NCI-H2227 (cell line): ENCODE measurements at regions not wholly inside any gene's neighbourhood (a gene's known extent, or its start where the extent isn't known, plus 50 kb on each side); places are given as distances from the start of the nearest gene placed in this dataset.
"Not testable (repeated sequence)": the region's sequence is repeated elsewhere in the genome, so short reads cannot be mapped to it uniquely, and the experiment has no call there.

Source experiments
- DNase-seq: peaks from one replicate; lab custom pipeline; 2025; ENCODE audit not compliant: unreplicated experiment; lab: John Stamatoyannopoulos, UW

DNA sequence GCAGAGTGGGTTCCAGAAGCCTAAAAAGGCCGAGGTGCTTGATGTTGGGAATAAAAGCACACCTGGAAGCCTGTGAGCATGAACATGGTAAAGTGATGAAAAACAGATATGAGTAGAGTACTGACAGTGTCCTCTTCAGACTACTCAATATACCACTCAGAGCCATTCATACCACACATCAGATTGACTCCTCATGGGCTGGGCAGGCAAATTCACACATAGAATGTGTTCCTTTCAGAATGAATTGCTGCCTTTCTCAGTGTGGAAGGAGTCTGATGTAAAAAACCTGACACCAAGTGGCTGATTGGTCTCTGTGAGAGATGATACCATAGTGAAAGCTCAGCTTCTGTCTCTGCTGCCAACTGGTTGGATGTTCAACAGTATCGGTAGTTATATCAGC, 442.7 kb downstream of the RAPGEF2 start:
- DNase-seq = no peak

DNA sequence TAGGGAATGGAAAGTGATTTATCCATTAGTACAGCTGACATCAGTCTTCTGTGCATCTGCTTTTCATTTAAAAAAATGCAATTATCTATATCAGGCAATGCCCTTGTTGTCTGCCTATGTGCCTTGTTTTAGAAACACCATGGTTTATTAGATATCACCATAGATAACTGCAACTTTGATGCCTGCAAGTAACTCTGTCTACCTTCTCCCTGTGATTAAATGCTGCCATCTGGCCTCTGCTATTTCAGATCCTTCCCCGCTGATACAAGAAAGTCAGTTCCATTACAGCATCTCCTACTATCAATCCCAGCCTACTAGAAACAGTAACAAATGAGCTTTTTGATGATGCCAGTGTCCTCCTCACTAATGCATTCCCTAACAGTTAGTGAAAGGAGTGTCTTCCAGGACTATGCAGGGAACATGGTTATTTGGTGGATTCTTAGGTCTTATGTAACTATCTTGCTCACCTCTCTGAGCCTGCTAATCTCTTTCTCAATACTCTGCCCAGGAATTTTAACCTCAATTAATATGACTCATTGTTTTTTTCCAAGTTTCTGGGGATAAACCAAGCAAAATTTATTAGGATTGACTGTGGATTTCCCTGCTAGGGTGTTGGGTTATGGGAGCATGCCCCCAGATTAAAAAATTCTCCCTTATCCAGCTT, 444.9 kb downstream of the RAPGEF2 start:
- no peak for DNase-seq

DNA sequence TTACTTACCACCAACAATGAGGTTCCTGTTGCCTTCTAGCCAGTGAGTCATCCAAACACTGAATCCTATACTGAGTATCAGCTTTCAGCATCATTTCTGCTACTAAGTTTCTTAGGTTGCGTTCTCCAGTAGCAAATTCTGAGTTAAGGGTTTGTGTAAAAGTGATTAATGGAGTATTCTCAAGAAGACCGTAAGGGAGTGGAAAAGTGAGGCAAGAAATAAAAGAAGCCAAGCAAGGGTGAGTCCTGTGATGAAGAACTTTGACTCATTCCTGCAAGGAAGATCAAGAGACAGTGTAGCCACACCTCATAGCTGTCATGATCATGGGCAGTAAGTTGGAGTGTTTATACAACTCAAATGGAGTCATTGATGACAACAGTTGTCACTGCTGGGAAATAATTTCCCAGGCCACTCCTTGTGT, 446.2 kb downstream of the RAPGEF2 start:
- DNase-seq = no peak

DNA sequence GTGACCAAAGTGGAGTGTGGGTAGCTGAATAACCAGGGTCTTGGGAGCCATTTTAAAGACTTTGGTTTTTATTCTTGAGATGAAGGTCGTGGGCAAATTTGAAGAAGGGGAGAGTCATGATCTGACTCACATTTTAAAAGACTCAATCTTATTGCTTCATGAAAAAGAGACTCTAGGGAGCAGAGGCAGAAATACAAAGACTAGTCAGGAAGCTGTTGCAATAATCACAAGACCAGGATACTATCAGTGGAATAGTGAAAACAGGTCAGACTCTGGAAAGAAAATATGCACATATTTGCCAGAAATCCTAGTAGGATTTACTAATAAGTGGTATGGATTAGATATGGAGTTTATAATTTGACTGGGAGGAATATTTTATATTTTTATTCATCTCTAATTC, 448.4 kb downstream of the RAPGEF2 start:
- DNase-seq = no peak

DNA sequence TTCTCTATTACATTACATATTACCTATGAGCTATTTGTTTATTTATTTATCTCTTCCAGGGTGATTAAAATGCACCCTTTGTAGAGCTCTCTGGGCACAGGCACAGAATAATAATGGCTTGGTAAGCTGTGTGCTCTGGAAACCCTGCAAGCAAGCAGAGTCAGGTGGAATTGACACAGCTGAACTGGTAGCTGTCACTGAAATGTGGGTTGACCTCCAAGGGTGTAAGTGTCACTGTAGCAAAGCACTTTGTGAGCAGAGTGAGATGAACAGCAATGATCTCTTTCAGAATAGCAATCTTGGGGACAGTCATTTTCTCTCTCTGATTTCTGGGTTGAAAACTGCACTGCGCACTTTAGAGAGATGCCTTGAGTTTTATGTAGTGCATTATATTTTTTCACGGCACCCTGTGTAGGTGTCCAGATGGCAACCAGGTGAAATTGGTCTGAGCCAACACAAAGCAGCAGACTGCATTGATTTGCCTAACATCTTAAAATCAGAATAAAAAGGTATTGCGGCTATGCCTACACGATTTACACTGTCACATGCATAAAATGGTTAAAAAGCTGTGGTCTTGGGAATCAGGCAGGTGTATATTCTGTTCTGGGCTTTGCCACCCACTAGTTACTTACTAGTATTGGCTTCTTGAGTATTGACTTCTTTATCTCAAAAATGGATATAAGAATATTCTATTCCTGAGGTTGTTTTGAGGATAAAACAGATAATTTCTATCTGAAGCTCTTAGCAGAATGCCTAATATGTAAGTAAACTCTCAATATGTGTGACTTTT, 450.3 kb downstream of the RAPGEF2 start:
- no peak for DNase-seq

DNA sequence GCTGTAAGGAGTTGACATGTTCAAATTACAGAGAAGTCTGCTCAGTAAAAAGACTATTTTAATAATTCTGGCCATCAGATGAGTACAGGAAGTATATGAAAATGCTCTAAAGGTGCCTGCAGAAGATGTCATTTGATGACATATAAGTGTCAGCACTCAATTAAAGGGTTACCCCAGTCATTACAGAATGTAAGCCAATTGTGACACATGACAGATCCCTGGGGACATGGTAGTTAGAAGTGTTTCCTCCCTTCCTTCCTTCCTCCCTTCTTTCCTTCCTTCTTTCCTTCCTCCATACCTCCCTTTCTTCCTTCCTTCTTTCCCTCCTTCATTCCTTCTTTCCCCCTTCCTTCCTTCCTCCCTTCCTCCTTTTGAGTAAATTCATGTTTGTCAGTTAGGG, 453.0 kb downstream of the RAPGEF2 start:
- DNase-seq = no peak

DNA sequence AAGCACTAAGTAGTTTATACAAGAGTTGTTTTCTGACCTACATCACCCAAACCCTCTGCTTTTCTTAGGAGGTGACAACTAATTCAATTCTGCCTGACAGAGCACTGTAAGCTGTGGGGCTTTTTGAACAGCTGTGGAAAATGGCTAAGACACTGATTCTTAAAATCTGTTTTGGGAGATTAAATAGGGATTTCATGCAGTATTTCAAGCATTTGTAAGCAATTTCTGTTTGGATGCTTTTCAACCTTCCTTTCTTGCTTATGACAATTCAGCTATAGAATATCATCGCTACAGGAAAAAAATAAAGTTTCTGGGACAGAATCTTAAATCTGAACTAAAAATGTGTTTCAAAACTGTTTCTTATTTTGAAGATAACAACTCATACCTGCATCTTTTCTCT, 459.5 kb downstream of the RAPGEF2 start:
- DNase-seq = no peak

DNA sequence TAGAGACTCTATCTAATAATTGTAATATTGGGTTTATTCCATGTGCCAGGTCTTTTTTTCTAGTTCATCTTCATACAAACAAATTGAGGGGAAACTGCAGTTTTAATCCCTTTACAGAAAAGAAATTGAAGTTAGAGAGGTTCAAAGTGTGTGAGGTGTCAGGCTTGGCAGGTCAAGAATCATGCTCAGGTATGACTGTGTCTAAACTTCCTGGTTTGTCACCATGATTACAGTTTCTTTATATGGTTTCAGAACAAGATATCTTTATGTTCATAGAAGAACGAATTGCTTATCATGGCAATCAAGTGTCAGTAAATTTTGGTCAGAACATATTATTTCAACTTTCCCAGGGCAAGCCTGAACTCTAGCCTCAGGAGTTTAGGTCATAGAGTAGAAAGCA, 460.4 kb downstream of the RAPGEF2 start:
- DNase-seq = no peak

DNA sequence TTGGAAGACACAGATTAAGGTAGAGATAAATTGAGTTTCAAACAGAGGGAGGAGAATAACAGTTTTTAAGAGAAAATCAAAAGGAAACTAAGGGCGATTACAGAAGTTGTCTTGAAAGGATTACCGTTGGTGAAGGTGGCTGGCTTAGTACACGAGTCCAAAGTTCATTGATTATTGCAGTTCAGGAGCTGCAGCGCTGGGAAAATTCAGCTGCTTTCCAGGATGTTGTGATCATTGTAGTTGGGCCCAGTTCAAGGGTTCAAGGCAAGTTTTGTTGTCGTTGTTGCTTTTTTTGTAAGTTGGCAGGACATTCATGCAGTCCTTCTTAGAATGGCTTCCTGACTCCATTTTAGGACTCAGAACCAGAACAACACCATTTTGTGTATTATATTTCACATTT, 461.7 kb downstream of the RAPGEF2 start:
- DNase-seq = no peak

DNA sequence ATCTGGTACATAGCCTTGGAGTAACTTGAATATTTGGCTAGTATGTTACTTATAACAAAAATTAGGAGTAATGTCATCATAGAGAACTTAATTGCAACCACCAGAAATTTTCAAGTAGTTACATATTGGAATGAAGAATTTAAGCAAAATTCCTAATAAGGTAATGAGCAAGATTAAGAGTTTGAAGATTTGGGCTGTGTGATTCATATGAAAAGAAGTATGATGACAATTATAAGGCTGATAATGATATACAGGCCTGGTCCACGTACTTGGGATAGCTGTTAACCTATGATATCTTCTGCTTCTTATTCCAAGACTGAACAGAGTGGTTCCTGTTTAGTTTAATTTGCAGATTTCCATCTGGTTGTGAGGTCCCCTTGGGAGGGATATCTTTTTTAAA, 463.9 kb downstream of the RAPGEF2 start:
- DNase-seq = no peak

DNA sequence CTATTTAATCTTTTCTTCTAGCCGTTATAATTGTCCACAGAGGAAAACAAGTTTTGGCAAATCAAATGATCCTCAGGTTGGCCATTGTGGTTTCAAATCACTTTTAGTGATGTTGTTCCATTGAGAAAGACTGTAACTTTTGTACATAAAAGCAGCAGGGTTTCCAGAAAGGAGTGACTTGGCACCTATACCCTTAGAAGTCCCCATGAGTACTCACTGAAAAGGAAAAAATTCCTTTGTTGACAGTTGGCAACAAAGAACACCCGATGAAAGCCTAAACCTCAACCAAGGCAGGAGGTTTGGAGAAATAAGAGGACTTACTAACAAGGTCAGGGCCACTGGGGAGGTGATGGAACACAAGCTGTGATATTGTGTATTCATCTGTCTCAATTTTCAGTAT, 474.4 kb downstream of the RAPGEF2 start:
- DNase-seq = no peak

DNA sequence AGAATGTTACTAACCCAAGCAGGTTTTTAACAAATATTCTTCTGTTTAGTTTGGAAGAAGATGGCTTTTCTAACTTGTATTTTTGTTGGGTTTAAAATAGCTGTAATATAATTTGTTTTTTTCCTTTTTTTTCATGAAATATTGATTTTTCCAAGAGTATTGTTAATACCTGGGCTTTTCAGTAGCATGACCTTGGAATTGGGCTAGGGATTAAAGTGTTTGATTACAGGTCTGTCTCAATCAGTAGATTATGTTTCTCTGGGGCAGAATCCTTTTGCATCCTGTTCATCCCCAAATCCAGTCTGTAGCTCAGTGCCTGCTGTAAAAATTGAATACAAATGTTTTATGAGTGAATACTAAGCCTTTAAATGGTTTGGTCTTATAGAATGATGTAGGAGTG, 479.8 kb downstream of the RAPGEF2 start:
- DNase-seq = no peak

DNA sequence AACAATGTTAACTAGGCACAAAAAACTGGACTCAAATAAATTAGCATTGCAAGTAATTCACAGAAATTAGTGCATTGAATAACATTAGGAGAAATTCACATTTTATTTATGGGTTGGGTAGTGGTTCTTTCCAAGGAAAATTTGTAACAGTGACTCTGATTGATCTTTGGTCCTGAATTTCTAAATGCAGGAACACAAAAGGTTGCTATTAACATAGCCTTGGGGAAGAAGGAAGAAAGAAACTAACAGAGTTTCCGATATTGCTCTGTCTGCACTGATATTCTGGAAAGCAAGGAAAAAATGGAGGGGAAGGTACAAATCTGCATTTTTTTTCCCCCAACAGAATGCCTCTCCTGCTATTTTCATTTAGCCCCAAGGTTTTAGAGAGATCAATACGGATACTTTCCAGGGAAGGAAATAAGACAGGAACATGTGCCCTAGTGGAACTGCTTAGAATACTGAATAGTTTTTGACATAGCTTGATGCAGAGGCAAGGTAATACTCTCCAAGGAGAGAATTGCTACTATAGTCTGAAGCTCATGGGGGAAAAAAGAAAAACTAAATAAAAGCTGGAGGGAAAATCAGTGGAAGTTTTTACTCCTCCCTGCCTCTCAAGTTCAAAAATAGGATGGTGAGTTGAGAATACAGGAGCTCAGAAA, 490.1 kb downstream of the RAPGEF2 start:
- DNase-seq = no peak

DNA sequence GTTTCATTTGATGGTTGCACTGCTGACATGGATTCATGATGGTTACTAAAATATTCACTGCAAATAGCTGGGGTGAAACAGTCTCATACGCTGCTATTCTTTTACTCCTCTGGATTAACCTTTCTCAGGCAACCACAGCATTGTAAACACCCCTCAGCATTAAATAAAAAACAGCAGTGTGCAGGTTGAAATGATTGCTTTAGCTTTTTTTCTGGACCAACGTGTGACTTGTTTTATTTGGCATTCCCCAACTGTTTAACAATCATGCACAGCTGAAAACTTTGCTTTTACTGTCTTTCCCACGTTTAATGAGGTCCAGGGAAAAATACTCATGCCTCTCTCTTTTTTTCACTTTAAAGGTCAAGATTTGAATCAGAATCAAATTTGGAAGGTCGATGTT, 490.8 kb downstream of the RAPGEF2 start:
- no peak for DNase-seq

DNA sequence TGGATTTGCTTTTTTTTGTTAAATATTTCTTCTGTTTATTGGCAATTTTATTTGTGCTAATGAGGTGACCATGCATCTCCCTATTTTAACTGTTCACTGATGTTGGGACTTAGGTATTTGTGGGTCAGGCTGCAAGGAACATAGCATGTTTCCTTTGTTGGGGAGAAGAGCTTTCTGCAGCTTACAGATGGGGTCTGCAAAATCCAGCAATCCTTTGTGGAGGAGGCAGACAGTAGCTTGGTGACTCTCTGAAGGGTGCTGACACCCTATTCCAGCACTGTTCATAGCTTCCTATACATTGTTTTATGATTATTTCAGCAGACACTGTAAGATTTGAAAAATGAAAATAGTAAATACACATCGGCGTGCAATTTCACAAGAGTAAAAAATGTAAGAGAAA, 491.7 kb downstream of the RAPGEF2 start:
- DNase-seq = no peak

DNA sequence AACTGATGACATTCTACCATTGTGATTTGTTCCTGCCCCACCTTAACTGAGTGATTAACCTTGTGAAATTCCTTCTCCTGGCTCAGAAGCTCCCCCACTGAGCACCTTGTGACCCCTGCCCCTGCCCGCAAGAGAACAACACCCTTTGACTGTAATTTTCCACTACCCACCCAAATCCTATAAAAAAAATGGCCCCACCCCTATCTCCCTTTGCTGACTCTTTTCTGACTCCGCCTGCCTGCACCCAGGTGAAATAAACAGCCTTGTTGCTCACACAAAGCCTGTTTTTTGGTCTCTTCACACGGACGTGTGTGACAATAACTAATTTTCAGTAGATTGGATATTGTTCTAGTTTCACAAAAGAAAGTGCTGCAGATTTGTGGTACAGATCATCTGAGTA, 492.2 kb downstream of the RAPGEF2 start:
- DNase-seq = not testable (repeated sequence)

DNA sequence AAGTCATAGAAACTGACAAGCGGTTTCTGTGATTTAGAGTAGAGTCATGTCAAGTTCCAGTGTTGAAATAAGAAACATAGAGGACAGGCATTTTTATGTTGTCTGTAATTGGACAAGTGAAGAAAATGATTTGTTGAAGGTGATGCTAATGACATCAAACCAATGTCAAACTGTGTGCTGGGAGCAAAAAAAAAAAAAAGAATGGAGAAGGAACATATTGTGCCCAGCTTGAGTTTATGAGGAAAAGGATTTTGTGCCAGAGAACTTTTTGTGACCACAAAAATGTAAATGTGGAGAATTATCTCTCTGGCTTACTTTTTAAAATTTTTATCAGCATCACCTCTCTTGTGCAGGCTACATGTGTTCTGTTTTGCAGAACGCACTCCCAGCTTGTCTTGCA, 495.7 kb downstream of the RAPGEF2 start:
- DNase-seq = no peak

DNA sequence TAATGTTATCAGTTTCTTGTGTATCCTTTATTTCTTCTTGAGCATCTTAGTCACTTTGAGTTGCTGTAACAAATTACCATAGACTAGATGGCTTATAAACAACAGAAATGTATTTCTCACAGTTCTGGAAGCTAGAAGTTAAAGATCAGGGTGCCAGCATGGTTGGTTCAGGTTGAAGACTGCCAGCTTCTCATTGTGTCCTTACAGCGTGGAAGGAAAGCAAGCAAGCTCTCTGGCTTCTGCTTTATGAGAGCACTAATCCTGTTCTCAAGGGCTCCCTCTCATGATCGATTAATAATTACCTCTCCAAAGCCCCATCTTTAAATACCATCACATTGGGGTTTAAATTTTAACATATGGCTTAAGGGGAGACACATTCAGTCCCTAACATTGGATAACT, 497.2 kb downstream of the RAPGEF2 start:
- DNase-seq = no peak

DNA sequence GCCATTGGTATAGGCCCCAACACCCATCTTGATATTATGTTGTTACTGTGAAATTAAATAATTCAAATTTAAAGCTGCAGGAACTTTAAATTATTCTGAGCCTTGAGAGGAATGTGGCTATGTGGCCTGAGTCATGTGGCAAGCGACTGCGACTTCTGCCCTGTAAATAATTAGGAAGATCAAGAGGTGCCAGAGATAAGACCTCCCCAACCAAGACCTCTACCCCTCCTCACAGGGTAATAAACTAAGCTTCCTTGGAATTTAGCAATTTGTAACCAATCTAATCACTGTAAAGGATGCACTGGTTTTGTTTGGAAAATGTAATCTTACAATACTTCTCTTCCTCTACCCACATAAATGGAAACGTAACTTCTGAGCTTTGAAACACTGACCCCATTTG, 501.9 kb downstream of the RAPGEF2 start:
- no peak for DNase-seq

DNA sequence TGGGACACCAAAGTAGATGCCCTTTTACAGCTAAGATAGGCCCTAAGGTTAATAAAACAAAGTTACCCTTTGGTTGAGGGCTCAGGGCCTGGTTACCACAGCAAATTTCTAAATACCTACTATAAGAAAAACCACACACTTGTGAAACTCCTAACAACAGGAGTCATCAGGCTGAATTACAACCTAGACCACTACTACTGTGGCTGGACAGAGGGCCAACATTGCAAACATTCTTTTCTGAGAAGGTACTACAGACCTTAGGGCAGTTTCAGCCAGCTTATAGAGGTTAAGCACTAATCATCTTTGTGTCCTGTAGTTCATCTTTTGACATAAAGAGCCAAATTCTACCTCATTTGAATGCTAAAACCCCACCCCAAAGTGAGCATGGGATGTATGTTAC, 504.0 kb downstream of the RAPGEF2 start:
- no peak for DNase-seq

DNA sequence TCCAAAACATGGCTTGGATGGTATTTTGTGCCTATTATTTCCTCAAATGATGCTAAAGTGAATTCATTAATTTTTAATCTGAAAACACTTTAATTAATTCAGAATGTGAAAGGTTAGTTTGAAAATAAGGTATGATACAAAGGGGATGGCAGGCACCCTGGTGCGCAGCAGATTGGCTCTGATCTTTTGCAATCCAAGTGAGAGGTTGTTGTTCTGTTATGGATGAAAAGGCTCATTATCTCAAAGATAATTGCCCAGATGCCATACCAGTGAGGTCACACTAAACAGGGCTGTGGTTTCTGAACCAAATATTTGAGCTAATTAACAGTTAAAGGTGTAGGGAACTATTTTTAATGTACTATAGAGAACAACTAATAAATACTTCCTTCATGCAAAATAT, 504.9 kb downstream of the RAPGEF2 start:
- DNase-seq = no peak

DNA sequence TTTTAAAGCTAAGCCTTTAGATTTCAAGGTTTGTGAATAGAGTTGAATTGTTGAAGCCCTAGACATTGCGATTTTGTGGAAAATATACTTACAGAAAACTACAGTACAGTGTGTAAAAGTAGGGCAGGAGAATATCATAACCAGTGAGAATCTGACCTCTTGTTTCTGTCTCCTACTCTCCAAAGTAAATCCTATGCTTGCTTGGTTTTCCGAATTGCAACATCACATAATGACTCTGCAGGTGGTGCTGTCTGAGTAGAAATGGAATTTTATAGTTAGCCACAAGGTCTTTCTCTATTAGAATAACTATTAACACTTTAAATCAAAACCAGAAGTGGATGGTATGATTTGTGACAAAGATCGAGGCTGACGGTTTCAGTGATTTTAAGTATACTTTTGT, 505.6 kb downstream of the RAPGEF2 start:
- DNase-seq = no peak
